Right renal pelvis (tissue), 4 donors: ENCODE measurements at regions not wholly inside any gene's neighbourhood (a gene's known extent, or its start where the extent isn't known, plus 50 kb on each side); places are given as distances from the start of the nearest gene placed in this dataset.

ENCODE experiments used
- DNase-seq, 4 donors: peaks; one replicate each; pipeline ENCODE4 v3.0.0-alpha.2; 2013; ENCODE audit warnings: low read depth in 4 of 4, low spot score in 3 of 4, missing footprints in 1 of 4

DNA sequence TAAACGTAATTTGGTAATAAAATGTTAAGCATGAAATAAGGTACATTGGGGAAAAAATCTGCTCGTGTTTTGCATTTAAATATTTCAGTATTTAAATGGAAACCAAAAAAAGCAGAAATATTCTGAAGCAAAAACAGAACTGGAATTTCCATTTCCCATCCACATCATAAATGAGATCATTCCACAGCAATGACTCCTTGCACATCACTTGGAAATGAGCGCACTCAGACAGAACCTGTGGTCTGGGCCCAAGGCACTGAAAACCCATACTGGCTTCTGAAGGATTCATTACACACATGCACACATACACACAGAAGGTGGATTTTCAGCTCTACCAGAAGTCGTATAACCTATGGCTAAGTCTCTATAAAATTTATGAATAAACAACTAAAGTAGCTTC lies 174.8 kb downstream of the IBTK start:
- no peak for DNase-seq

DNA sequence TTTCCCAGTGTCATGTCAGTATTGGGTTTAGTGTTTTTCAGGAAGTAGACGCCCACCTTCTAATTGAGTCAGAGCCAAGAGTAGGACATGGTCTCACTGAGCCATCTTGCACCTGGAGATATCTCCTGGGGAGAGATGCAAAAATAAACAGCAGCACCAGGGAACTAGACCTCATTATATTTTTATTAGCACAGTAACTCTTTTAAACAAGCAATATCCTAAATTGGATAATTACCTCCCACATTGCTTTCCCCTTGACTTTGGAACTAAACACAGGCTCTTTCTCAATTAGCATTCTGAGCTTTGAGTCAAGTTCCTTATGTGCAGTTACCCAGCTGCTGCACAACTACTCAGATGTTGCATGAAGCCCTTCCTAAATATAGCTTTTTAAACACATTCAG lies 175.4 kb downstream of the IBTK start:
- peak in 1 of 4 donors; percentile 3 for DNase-seq

DNA sequence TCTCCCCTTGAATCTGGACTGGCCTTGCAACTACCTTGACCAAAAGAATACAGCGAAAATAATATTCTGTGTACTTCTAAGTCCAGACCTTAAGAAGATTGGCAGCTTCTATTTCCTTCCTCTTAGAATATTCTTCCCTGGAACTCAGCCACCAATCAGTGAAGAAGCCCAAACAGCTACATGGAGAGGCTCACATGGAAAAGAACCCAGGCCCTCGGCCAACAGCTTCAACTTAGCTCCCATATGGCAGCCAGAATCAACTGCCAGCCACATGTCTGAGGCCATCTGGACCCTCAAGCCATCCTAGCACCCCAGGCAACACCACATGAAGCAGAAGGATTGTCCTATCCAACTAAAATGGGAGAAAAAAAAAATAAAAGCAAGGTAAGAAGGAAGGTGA lies 178.8 kb downstream of the IBTK start:
- no peak for DNase-seq

DNA sequence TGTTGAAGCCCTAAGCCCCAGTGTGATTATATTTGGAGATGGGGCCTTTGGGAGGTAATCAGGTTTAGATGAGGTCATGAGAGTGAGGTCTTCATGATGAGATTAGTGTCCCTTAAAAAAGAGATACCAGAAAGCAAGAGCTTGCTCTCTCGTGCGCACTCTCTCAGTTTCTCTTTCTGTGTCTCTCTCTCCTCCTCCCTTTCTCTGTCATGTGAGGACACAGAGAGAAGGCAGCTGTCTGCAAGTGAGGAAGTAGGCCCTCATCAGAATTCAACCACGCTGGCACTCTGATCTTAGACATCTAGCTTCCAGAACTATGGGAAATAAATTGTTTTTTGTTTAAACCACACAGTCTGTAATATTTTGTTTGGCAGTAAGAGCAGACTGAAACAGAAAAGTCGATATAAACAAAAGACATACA lies 180.5 kb downstream of the IBTK start:
- no peak for DNase-seq

DNA sequence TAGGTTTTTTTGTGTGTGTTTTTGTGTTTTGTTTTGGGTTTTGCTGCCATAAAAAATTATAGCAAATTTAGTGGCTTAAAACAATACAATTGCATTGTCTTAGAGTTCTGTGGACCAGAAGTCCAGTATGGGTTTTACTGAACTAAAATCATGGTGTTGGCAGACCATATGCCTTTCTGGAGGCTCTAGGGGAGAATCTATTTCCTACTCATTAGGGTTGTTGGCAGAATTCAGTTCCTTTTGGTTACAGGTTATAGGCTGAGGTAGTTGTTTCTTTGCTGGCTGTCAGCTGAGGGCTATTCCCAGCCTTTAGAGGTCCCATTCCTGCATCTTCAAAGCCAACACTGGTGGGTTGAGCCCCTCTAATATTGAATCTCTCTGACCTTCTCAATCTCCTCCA lies 181.3 kb downstream of the IBTK start:
- no peak for DNase-seq

DNA sequence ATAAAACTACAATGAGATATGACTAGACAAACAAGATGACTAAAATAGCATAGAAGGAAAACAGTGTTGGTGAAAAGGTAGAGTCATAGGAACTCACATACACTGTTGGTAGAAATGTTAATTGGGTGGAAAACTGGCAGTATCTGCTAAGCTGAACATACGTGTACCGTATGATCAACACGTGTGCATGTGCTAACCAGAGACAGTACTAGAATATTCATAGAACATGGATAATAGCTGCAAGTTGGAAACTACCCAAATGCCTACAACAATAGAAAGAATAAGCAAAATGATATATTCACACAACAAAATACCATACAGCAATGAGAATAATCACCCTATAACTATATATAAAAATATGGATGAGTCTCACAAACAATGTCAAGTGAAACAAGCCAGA lies 184.0 kb downstream of the IBTK start:
- no peak for DNase-seq

DNA sequence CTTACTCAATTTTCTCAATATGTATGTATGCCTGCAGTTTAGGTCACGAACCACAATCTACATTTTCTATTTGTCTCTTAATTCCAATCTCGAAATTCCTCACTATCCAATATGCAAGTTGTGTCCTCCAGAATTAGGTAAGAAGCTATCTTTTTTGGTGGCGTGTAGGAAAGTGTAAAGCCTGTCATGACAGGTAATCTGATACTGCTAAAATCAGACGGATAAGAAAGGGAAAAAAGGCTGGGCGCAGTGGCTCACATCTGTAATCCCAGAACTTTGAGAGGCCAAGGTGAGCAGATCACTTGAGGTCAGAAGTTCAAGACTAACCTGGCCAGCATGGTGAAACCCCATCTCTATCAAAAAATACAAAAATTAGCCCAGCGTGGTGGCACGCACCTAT lies 185.3 kb downstream of the IBTK start:
- DNase-seq = no peak

DNA sequence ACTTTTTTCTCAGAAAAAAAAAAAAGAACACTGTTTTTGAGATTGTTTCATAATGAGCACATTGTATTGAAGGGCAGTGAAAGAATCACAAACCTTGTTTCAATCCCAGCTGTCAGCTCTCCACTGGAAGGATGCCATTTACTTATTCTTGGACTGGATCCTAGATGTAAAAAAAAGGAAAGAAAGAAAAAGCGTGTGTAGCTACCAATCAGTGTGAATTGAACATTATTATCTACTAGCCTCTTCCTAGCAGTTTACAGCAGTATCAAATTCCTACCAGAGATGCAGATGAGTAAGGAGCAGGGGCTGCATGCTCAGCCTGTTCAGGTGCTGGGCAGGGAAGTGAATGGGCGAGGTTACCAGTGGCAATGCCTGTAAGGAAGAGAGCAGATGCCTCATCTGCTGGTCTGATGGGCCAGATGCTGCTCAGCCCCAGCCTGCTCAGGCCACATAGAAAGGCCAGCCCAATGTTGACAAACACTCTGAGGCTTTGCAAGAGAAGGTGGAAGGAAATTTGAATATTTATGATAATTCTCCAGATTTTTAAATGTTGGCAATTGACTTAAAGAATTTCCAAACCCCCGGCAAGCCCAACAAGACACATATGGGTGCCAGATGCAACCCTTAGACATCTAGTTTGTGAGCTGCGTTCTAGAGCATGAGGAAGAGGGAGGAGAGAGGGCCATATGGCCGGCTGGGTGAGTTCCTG lies 189.5 kb downstream of the IBTK start:
- no peak for DNase-seq

DNA sequence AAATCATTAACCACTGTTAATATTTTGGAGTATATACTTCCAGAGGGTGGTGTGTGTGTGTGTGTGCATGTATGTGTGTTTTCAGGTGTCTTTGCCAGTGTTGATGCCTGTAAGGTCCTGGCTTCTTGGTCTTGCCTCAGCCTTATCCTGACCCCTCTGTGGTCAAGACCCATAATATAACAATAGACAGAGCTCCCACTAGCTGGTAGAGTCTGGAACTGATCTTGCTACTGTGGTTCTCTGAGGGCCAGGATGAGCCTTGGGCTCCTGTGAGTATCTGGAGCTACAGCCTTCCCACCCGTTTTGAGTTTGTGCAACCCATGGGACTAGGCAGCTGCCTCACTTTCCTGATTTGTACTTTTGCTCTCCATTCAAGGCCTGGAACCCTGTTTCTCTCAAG lies 191.0 kb downstream of the IBTK start:
- DNase-seq = no peak

DNA sequence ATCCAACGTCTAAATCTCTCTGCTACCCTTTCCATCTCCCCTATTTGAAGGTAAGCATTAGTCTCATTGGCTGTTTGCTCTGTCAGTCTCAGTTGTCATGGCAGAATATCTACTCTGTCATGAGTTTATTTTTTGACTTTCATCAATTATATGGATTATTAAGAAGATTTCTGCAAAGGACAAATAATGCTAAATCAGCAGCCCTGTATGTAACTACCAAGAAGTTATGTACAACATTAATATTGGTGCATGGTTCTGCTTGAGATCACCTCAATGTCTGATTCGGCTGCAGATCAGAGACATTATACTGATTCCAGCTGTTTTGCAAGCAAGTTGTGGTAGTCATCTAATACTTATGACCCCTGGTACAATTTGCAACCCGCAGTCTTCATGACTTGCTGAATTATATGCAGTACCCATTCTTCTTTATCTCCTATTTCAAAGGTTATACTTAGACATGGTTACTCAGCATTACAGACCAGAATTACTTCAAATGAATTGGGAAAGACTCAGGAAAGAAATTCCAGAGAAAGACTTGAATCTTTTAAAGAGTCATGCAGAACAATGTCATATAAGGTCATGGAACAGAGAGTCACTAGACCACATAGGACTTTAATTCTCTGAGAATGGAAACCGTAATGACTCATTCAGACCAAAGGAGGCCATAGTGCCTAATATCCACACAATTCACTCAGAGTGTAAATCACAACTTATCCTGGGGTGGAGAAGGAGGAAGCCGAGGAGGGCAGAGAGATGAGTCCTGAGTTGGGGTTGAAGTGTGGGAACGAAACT lies 201.4 kb downstream of the IBTK start:
- no peak for DNase-seq

DNA sequence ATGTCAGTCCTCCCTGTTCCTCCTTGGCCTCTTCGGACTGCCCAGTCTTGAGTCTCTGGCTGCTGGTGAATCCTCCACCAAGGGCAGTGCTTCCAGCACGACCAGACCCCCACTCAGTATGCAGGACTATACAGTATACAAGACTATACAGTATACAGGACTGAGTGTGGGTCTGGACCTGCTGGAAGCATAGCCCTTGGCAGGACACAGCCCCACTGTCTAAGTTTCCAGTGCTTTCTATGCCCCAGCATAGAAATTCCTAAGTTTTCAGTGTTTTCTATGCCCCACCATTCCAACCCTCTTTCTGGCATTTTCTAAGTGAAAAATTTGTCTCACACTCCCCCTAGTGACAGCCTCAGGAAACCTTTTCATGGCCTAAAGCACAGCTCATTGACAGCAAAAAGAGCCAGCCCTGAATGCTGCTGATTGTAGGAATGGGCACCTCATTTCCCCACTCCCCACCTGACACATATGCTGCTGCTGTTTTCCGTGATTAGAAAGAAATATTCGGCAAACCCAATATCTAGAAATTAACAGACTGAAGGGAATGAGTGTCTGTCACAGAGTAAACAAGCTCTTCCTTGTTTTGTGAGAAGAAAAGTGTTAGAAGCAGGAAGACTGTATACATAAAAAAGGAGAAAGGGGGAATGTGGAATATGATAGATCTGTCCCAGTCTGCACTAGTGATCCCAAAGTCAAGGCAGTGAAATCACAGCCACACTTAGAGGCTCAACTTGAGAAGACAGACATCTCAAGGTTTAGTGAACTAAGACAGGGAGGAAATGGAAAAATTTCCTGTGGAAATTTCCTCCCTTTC lies 206.9 kb downstream of the IBTK start:
- DNase-seq = peak; percentile 17 to 35 (median 26)

DNA sequence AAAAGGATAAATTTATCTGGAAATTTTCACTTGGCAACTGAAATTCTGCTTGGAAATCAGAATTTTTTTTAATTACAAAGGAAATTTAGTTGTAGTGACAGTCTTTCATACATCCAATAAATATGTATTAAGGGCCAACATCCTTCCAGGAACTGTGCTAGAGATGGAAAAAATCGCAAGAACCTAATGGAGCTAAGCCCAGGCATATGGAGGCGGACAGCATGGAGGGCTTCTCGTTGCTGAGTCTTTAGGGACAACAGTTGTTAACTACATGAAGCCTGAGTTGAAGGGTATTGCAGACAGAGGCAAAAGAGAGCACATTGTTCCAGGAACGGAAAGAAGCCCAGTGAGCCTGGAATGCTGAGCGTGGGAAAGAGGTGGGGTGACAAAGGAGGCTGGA lies 208.9 kb downstream of the IBTK start:
- DNase-seq = no peak

DNA sequence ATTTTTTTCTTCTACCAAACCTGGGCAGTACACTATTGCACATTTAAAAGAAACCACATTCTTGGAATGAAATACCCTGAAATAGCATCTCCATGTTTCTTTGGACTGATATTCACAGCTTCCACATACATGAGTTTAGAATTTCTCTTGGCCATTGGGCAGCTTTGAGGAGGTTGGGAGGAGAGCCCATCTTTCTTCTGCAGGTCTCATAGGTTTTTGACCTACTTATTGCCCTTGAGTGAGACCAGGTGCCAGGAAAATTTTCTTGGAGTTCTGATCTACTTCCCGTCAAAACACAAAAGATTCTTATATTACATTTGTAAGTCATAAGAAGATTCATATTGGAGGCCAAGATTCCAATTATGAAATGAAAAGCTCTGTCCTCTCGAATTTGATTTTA lies 212.0 kb downstream of the IBTK start:
- DNase-seq = no peak

DNA sequence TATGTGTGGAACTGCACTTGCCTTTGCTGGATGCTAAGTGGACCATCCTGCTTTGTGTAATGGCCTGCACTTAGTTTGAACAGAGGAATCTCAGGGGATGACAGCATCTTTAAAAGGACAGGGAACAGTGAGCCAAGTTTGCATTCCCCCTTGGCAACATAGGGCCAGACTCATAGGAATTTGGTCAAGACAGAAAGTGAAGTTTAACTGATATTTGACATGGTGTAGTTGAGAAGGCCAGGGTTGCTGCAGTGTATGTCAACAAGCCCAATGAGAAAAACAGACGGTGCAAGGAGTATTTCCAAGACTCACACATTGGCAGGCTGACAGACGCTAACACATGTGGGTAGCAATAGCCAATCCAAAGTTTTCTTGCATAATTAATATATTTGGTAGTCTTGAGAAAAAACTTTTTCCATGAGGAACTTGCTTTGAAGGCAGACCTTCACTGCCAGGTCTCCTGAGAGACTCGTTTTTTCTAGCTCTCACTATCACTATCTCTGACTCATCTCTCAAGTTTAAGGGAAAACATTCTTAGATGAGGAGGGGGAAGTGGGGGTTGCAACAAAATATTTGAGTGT lies 213.8 kb downstream of the IBTK start:
- no peak for DNase-seq

DNA sequence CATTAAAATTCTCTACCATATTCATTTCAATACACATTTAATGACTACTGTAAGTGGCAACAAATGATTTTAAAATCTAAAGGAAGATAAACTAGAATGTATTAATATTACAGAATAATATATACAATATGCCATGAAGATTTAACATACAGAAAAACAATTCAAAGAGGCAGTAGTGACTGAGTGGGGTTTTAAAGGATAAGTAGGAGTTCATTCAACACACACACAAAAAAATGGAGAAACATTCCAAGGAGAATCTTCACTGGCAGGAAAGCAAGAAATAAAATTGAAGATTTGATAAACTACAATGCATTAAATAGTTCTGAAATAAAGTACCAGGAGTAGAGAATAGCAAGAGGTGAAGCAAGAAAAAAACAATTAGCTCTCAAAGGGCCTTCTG lies 215.1 kb downstream of the IBTK start:
- DNase-seq = no peak

DNA sequence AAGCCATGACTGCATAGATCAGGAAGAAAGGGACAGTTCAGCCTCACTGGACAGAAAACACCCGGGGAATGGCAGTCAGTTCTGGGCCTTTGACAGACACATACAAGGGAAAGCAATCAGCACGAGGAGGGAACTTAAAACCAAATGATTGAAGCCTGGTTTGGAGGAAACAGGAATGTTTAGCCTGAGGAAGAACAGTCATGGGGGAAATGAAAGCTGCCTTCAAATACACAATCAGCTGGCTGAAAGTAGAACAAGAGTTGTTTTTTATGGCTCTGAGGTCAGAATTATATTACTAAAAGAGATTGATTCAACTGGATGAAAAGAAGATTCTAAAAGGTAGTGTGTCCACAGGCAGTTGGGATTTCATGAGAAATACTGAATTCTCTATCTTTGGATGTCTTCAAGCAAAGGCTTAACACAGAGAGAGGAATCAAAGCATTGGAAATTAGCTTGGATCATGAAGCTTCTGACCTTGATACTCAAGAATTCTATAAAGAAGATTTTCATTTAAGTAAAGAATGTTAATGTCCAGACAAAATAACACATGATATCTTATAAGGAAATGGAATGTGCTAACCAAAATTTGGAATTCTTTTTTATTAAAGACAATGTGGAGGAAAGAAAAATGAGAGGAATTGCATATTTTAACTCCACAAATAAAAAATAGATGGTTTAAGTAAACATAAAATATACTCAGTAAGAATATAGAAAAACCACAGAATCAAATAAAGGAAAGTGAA lies 216.6 kb downstream of the IBTK start:
- DNase-seq = no peak

DNA sequence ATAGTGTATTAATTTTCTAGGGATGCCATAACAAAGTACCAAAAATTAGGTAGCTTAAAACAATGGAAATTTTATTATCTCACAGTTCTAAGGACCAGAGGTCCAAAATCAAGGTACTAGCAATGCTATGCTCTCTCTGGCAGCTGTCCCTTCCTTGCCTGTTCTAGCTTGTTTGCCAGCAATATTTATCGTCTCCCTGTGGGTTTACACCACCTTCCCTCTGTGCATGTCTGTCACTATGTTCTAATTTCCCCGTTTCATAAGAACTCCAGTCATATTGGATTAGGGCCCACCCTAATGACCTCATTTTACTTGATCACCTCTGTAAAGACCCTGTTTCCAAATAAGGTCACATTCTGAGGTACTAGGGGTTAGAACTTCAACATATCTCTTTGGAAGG lies 217.2 kb downstream of the IBTK start:
- no peak for DNase-seq

DNA sequence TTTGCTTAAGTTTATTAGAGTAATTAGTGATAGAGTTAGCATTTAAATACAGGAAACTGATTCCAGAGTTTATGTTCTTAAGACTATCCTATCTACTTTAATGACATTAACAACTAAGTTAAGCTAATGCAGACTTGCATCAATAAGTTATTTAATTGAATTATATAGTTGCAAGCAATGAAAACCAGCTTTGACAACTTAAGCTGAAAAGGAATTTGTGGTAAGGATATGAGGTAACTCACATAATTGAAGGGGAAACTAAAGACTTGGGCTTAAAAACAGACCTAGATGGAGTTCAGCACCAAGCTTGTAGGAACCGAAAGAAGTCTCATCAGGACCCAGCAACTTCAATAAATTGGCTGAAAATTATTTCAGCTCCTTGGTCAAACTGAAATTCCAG lies 222.3 kb downstream of the IBTK start:
- DNase-seq = no peak

DNA sequence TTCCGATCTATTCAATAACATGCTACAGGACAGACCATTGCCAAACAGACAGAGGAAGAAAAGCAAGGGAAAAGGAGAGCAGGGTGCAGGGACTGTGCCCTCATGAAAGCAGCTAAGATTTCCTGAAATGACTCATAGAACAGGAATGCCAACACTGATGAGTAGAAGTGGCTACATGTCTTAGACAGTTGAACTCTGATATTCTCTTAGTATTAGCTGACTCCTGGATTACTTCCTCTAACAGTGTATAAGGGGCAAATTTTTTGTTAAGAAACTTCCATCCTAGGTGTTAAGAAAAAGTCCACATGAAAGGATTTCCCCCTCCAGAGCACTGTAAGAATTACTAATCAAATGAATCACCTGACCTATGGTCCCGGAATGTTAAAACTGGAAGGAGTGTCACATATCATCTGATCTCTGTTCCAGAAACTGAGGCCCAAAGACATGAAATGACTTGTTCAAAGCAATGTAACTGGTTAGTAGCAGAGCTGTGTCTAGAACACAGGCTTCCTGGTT lies 224.9 kb downstream of the IBTK start:
- DNase-seq = no peak

DNA sequence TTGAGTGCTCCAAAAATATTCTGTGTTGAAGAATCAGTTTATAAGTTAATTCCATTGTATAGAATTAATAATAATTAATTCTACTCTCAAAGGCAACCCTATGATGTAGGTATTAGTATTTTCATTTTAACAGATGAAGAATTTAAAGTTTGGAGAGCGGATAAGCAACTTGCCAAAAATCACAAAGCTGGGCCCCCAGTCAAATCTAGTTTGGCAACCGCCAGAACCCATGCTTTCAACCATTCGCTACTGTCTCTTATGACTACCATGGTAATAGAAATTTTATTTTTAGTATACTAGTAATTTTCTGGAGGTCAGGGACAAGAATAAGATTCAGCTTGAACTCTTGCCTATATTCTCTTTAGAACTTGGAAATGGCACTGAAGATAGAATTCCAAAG lies 229.8 kb downstream of the IBTK start:
- no peak for DNase-seq
